Amniotic epithelial cell (primary cell): ENCODE measurements at regions not wholly inside any gene's neighbourhood (a gene's known extent, or its start where the extent isn't known, plus 50 kb on each side); places are given as distances from the start of the nearest gene placed in this dataset.

Experiments
- DNase-seq: peaks from one replicate; pipeline ENCODE4 v3.0.0-alpha.2; 2010; ENCODE audit warnings: low read depth

GRCh38 chr10:94192974-94193373 lies 169.8 kb downstream of the NOC3L start:
- DNase-seq, result no peak

- DNase-seq, result peak; percentile 49
Measured at GRCh38 chr10:94193466-94193924, 169.2 kb downstream of the NOC3L start.

- peak; percentile 64 for DNase-seq
Measured at GRCh38 chr10:94194256-94194655, 168.5 kb downstream of the NOC3L start.

GRCh38 chr10:94197241-94197640 lies 165.5 kb downstream of the NOC3L start:
- DNase-seq, result no peak

GRCh38 chr10:94198324-94198723 lies 164.4 kb downstream of the NOC3L start:
- no peak for DNase-seq

- no peak for DNase-seq
Measured at GRCh38 chr10:94199565-94199964, 163.2 kb downstream of the NOC3L start.

- DNase-seq, result no peak
Measured at GRCh38 chr10:94200146-94200837, 162.4 kb downstream of the NOC3L start.

GRCh38 chr10:94205396-94205831 lies 157.3 kb downstream of the NOC3L start:
- no peak for DNase-seq

GRCh38 chr10:94206176-94206575 lies 156.6 kb downstream of the NOC3L start:
- DNase-seq, result no peak

- no peak for DNase-seq
Measured at GRCh38 chr10:94208315-94208714, 154.4 kb downstream of the NOC3L start.

- no peak for DNase-seq
Measured at GRCh38 chr10:94210440-94211168, 152.1 kb downstream of the NOC3L start.

- no peak for DNase-seq
Measured at GRCh38 chr10:94211169-94211510, 151.6 kb downstream of the NOC3L start.

GRCh38 chr10:94213001-94213530 lies 149.7 kb downstream of the NOC3L start:
- DNase-seq, result peak; percentile 56

GRCh38 chr10:94213980-94214379 lies 148.8 kb downstream of the NOC3L start:
- no peak for DNase-seq

GRCh38 chr10:94214481-94214893 lies 148.3 kb downstream of the NOC3L start:
- DNase-seq, result no peak

GRCh38 chr10:94216201-94216600 lies 146.5 kb downstream of the NOC3L start:
- no peak for DNase-seq

- no peak for DNase-seq
Measured at GRCh38 chr10:94217411-94217810, 145.3 kb downstream of the NOC3L start.

- DNase-seq, result no peak
Measured at GRCh38 chr10:94218493-94219183, 144.1 kb downstream of the NOC3L start.

- no peak for DNase-seq
Measured at GRCh38 chr10:94219829-94220228, 142.9 kb downstream of the NOC3L start.

- no peak for DNase-seq
Measured at GRCh38 chr10:94220717-94221116, 142.0 kb downstream of the NOC3L start.

- no peak for DNase-seq
Measured at GRCh38 chr10:94223702-94224370, 138.9 kb downstream of the NOC3L start.

GRCh38 chr10:94224656-94225055 lies 138.1 kb downstream of the NOC3L start:
- no peak for DNase-seq
